Right lobe of liver (tissue), 6 donors: ENCODE measurements at regions not wholly inside any gene's neighbourhood (a gene's known extent, or its start where the extent isn't known, plus 50 kb on each side); places are given as distances from the start of the nearest gene placed in this dataset.
A peak's percentile ranks its signal among the peaks of the same experiment; 100 is the strongest.

Experiments used
- ATAC-seq, 4 donors: fragments of 200-7000 bp; cut with Tn5 transposase; one replicate each; pipeline ENCODE4 v1.9.1; 2020; ENCODE audit warnings: mild to moderate bottlenecking in 4 of 4, moderate library complexity in 4 of 4
- DNase-seq, 3 donors: peaks; one replicate each; pipeline ENCODE4 v3.0.0-alpha.2; 2020
- H3K27ac ChIP-seq, 3 donors: fragments of 200-600 bp; one replicate each; pipeline ENCODE4 v1.8.0; 2022
- H3K27me3 ChIP-seq, 2 donors: fragments of 200-600 bp; one replicate each; pipeline ENCODE4 v1.8.0; 2022
- H3K36me3 ChIP-seq, 4 donors: fragments of 200-600 bp; sonication (generic) in 1 of 4; one replicate each; pipeline versions ENCODE4 v1.5.1 to v1.8.0; 2017 to 2022; ENCODE audit warnings: control low read depth in 1 of 4
- H3K4me1 ChIP-seq, 4 donors: fragments of 200-600 bp; sonication (generic) in 1 of 4; one replicate each; pipeline versions ENCODE4 v1.5.1 to v1.8.0; 2017 to 2022; ENCODE audit warnings: control low read depth in 1 of 4
- H3K4me3 ChIP-seq, 3 donors: fragments of 200-600 bp; one replicate each; pipeline ENCODE4 v1.8.0; 2022
- H3K9me3 ChIP-seq, 4 donors: fragments of 200-600 bp; sonication (generic) in 1 of 4; one replicate each; pipeline versions ENCODE4 v1.5.1 to v1.8.0; 2017 to 2022; ENCODE audit warnings: control low read depth in 1 of 4
- CTCF ChIP-seq, 4 donors: fragments of 200-600 bp in 3 of 4; fragments of 450-650 bp in 1 of 4; IDR thresholded peaks; one replicate each; pipeline versions ENCODE4 v1.5.1 to v1.8.0; 2016 to 2022; ENCODE audit warnings: antibody characterized with exemption in 4 of 4, mild to moderate bottlenecking in 2 of 4
- POLR2A ChIP-seq: fragments of 450-650 bp; IDR thresholded peaks from one replicate; pipeline ENCODE4 v1.6.1; 2017; ENCODE audit warnings: antibody characterized with exemption, mild to moderate bottlenecking
- WGBS: methylation state at CpG from one replicate; pipeline ENCODE4 v1.1.6; 2018; ENCODE audit warnings: low coverage, low lambda C conversion rate; ENCODE audit not compliant: insufficient coverage; ENCODE audit errors: missing lambda C conversion rate; 5-methylcytosine and 5-hydroxymethylcytosine counted together
- intact Hi-C, 2 donors: fragments of 100-400 bp; cut with DNase I; formaldehyde crosslinking; loops; one replicate each; pipeline versions ENCODE4 v1.11.2 to v1.14.1; 2022
- donor health status: DM: no; HTN: yes; CAD: no.
- donor health status: DM: no; HTN: no; CAD: no.
- donor health status: DM: no; HTN: no; CAD: no.
- donor health status: DM: no; HTN: yes; CAD: no.
- donor health status: DM: no; HTN: yes; CAD: no.

DNA sequence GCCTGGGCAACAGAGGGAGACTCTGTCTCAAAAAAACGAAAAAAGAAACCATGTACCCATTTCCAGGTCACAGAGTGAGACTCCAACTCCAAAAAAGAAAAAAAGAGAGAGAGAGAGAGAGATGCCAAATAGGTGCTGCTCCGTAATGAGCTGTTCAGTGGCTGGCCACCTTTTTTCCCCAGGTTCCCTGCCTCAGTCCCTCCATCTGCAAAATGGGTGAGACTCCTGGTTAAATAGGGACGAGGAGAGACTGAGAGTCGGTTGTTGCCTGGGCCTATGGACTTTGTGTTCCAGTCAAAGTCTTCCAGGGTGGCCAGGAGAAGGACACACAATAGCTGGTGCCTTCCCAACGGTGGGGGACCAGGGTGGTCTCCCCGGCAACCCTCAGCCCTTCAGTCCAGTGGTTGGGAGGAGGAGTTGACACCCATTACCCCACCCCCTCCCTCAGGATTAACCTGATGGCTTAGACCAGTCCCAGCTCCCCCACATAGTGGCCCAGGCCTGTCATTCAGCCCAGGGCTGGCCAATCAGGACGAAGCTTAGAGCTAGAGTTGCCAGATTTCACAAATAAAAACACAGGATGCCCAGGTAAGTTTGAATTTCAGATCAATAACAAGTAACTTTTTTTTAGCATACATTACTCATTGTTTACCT, 258.2 kb downstream of the PARN start:
- H3K36me3 ChIP-seq = no peaks in the 10 kb centered on the region
- WGBS = 69% methylated on average over 4 of the region's 7 CpGs

GRCh38 chr16:14370736-14371234, 259.3 kb downstream of the PARN start:
- no peaks in the 10 kb centered on the region for H3K4me1 ChIP-seq
- no peak for ATAC-seq
- TF ChIP-seq CTCF (IDR thresholded peaks at IDR 0.05) = no peak
- TF ChIP-seq POLR2A = no peak
- 80% methylated on average over 1 of the region's 7 CpGs for WGBS
- no peak overlapping the region for H3K4me3 ChIP-seq
- H3K27ac ChIP-seq = no peak overlapping the region
- intact Hi-C loops = no loop called here
- no peaks in the 10 kb centered on the region for H3K27me3 ChIP-seq
- H3K9me3 ChIP-seq = no peaks in the 10 kb centered on the region
- no peaks in the 10 kb centered on the region for H3K36me3 ChIP-seq
- no peak for DNase-seq

More for the DNA sequence above, 258.2 kb downstream of the PARN start:
- Histone ChIP-seq H3K27ac (no peak overlapping the region), H3K27me3 (no peaks in the 10 kb centered on the region), H3K4me1 (no peaks in the 10 kb centered on the region), H3K9me3 (no peaks in the 10 kb centered on the region), H3K4me3 (no peak overlapping the region)
- DNase-seq (no peak), ATAC-seq (no peak)
- TF ChIP-seq CTCF (IDR thresholded peaks at IDR 0.05) (no peak), POLR2A (no peak)
- intact Hi-C loops = no loop called here

DNA sequence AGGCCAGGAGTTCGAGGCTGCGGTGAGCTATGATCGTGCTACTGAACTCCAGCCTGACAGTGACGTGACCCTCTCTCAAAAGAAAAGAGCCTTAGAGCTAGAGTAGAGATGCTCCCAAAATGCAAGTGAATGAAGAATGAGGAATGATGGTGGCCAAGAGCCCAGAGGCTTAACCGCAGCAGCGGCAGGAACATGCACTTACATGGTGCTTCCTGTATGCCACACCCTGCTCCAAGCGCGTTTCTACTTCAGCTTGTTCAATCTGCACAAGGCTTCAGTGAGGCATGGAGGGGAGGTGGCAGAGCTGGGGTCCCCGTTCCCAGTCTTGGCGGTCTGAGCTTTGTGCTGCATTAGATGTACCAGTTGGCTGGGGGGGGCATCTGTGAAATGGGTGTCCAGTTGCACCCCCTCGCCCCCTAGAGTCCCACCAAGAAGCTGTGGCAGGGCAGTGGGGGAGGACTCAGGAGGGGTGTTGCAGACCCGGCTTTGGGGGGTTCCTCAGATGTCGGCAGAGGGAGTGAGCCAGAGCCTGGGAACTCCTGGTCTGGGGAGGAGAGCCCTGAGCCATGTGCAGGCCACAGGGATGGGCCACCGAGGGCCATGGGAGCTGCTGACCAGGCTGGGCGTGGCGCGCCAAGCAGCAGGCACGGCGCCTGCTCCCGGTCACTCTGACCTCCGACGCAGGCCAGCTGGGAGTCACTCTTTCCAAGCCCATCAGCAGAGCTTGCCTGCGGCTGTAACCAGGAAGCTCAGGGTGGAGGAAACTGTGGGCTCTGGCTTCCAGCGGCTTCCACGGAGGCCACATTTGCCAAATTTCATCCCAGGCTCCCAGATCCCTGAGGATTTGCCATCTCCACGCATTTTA, 260.1 kb downstream of the PARN start:
- Histone ChIP-seq H3K9me3 (no peaks in the 10 kb centered on the region), H3K27ac (no peak overlapping the region), H3K4me1 (no peaks in the 10 kb centered on the region), H3K36me3 (no peaks in the 10 kb centered on the region), H3K27me3 (no peaks in the 10 kb centered on the region), H3K4me3 (no peak overlapping the region)
- 77% methylated on average over 6 of the region's 26 CpGs for WGBS
- intact Hi-C loops = no loop called here
- DNase-seq (no peak), ATAC-seq (peak in 1 of 4 donors; percentile 45)
- TF ChIP-seq POLR2A (no peak), CTCF (IDR thresholded peaks at IDR 0.05) (no peak)

DNA sequence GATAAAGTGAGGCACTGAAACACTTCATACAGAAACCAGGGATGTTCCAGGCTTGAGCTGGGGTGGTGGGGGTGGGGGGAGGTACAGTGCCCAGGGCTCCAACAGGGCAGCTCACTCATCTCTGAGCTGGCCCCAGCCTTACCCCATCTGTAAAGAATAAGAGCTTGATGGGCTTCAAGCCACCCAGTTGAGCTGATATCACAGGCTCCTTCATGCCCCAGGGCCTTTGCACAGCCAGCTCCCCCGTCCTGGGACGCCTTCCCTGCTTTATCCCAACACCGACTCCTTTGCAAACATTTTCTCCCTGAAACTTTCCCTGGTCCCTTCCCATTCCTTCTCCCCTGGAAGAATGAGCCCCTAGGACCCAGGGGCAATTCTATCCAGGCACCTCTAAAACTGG, 261.7 kb downstream of the PARN start:
- H3K9me3 ChIP-seq = no peaks in the 10 kb centered on the region
- WGBS = 68% methylated on average over 3 of the region's 3 CpGs
- ATAC-seq (no peak), DNase-seq (no peak)
- H3K4me1 ChIP-seq = peaks cover 0 to 8% (median 0%) of the 10 kb centered on the region in 4 donors
- no peaks in the 10 kb centered on the region for H3K36me3 ChIP-seq
- H3K27me3 ChIP-seq = no peaks in the 10 kb centered on the region
- H3K4me3 ChIP-seq = no peak overlapping the region
- H3K27ac ChIP-seq = no peak overlapping the region
- TF ChIP-seq POLR2A (no peak), CTCF (IDR thresholded peaks at IDR 0.05) (no peak)
- intact Hi-C loops = no loop called here
